OCI-LY3 (cell line): ENCODE measurements at regions not wholly inside any gene's neighbourhood (a gene's known extent, or its start where the extent isn't known, plus 50 kb on each side); places are given as distances from the start of the nearest gene placed in this dataset.

Source experiments
- H2AFZ ChIP-seq: fragments of 200-600, 300-600 bp; shearing (Covaris generic); 2 replicates; pipeline ENCODE4 v1.6.0; 2014; ENCODE audit warnings: antibody characterized with exemption, low read depth, low read length
- H3K27ac ChIP-seq: fragments of 200-600, 300-600 bp; sonication (generic); 2 replicates; pipeline ENCODE4 v1.5.1; 2014; ENCODE audit warnings: mild to moderate bottlenecking, low read length, moderate library complexity, mixed read lengths
- H3K27me3 ChIP-seq: fragments of 200-600, 300-600 bp; sonication (generic); 2 replicates; pipeline ENCODE4 v1.6.1; 2014; ENCODE audit warnings: low read depth, low read length, mixed read lengths
- H3K36me3 ChIP-seq: fragments of 200-600, 300-600 bp; sonication (generic); replicated peaks from 2 replicates; pipeline ENCODE3; 2014; ENCODE audit warnings: low read depth, low read length, mixed read lengths
- H3K4me1 ChIP-seq: fragments of 300-600, 200-600 bp; sonication (generic); 2 replicates; pipeline ENCODE4 v1.6.1; 2014; ENCODE audit warnings: low read length, mixed read lengths
- H3K4me2 ChIP-seq: fragments of 200-600, 300-600 bp; sonication (generic); 2 replicates; pipeline ENCODE4 v1.6.1; 2014; ENCODE audit warnings: low read length, mixed read lengths
- H3K4me3 ChIP-seq: fragments of 300-600, 200-600 bp; sonication (generic); 2 replicates; pipeline ENCODE4 v1.5.1; 2014; ENCODE audit warnings: antibody characterized with exemption, mild to moderate bottlenecking, low read length, moderate library complexity
- H3K79me2 ChIP-seq: fragments of 300-600, 200-600 bp; shearing (Covaris generic); 2 replicates; pipeline ENCODE4 v1.6.1; 2014; ENCODE audit warnings: mild to moderate bottlenecking, low read length, mixed read lengths
- H3K9ac ChIP-seq: fragments of 300-600, 200-600 bp; shearing (Covaris generic); 2 replicates; pipeline ENCODE4 v1.6.0; 2014; ENCODE audit warnings: mild to moderate bottlenecking, low read length, moderate library complexity
- H3K9me3 ChIP-seq: fragments of 200-600, 300-600 bp; shearing (Covaris generic); 2 replicates; pipeline ENCODE4 v1.6.1; 2014; ENCODE audit warnings: low read length, mixed read lengths; ENCODE audit not compliant: insufficient read depth
- H4K20me1 ChIP-seq: fragments of 200-600, 300-600 bp; sonication (generic); 2 replicates; pipeline ENCODE4 v1.6.1; 2016; ENCODE audit warnings: low read length, mixed read lengths; ENCODE audit not compliant: insufficient read depth
- EZH2phosphoT487 ChIP-seq: fragments of 200-600 bp; shearing (Covaris generic); IDR thresholded peaks from 2 replicates; pipeline ENCODE4 v1.6.1; 2018; ENCODE audit warnings: antibody characterized with exemption, mixed run types, low read depth
- TF ChIP-seq, protein P1 (sequence below): fragments of 200-600, 300-600 bp; sonication (generic); IDR thresholded peaks from 2 replicates; pipeline ENCODE4 v1.5.1; 2014; ENCODE audit warnings: antibody characterized with exemption, low read length, low read depth

- Histone ChIP-seq H3K9me3 (no peaks in the 10 kb centered on the region), H3K36me3 (no peaks in the 10 kb centered on the region), H3K27me3 (no peaks in the 10 kb centered on the region), H2AFZ (no peak overlapping the region), H3K4me2 (peak overlapping the region; percentile 42), H3K9ac (no peak overlapping the region), H3K27ac (no peak overlapping the region), H3K4me3 (no peak overlapping the region), H3K4me1 (peaks cover 33% of the 10 kb centered on the region), H3K79me2 (no peaks in the 10 kb centered on the region), H4K20me1 (no peaks in the 10 kb centered on the region)
- no peak for TF ChIP-seq EZH2phosphoT487
- TF ChIP-seq, protein P1, sequence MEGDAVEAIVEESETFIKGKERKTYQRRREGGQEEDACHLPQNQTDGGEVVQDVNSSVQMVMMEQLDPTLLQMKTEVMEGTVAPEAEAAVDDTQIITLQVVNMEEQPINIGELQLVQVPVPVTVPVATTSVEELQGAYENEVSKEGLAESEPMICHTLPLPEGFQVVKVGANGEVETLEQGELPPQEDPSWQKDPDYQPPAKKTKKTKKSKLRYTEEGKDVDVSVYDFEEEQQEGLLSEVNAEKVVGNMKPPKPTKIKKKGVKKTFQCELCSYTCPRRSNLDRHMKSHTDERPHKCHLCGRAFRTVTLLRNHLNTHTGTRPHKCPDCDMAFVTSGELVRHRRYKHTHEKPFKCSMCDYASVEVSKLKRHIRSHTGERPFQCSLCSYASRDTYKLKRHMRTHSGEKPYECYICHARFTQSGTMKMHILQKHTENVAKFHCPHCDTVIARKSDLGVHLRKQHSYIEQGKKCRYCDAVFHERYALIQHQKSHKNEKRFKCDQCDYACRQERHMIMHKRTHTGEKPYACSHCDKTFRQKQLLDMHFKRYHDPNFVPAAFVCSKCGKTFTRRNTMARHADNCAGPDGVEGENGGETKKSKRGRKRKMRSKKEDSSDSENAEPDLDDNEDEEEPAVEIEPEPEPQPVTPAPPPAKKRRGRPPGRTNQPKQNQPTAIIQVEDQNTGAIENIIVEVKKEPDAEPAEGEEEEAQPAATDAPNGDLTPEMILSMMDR = no peak
Measured at GRCh38 chr5:158170534-158170933, 311.6 kb upstream of the CLINT1 start.

DNA sequence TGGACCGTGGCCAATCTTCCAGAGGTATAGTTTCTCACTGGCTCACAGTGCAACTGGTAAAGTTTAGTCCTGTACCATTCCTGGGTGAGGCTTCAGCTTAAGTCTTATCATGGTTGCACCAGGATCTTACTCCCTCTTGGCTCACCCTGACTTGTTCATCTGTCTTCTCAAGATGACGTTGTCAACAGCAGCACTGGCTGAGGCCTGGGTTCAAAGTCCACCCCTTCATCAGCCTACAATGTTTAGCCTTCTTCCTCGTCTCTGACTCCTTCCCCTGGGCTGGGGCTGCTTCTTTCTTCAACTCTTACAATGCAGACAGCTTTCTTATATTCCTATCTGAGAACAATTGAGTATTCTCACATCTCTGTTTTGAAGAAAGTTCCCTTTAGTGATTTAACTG is 311.1 kb upstream of the CLINT1 start:
- Histone ChIP-seq H4K20me1 (no peaks in the 10 kb centered on the region), H3K4me3 (no peak overlapping the region), H3K27me3 (no peaks in the 10 kb centered on the region), H3K36me3 (no peaks in the 10 kb centered on the region), H3K9ac (no peak overlapping the region), H2AFZ (no peak overlapping the region), H3K79me2 (no peaks in the 10 kb centered on the region), H3K4me1 (peaks cover 29% of the 10 kb centered on the region), H3K4me2 (peak overlapping the region; percentile 42), H3K9me3 (no peaks in the 10 kb centered on the region), H3K27ac (no peak overlapping the region)
- TF ChIP-seq, protein P1 = no peak
- no peak for TF ChIP-seq EZH2phosphoT487

GRCh38 chr5:158166424-158166823 is 307.5 kb upstream of the CLINT1 start:
- 0 out of 2 replicates have a peak, but pooled peaks cover 6% of the 10 kb centered on the region for H3K27me3 ChIP-seq
- peaks cover 22% of the 10 kb centered on the region for H3K4me1 ChIP-seq
- H3K27ac ChIP-seq = no peak overlapping the region
- TF ChIP-seq, protein P1 = no peak
- no peak for TF ChIP-seq EZH2phosphoT487
- H4K20me1 ChIP-seq = no peaks in the 10 kb centered on the region
- no peak overlapping the region for H3K4me2 ChIP-seq
- no peak overlapping the region for H3K9ac ChIP-seq
- H3K36me3 ChIP-seq = no peaks in the 10 kb centered on the region
- H3K79me2 ChIP-seq = no peaks in the 10 kb centered on the region
- no peak overlapping the region for H3K4me3 ChIP-seq
- no peak overlapping the region for H2AFZ ChIP-seq
- H3K9me3 ChIP-seq = no peaks in the 10 kb centered on the region

GRCh38 chr5:158165647-158166046 is 306.7 kb upstream of the CLINT1 start:
- Histone ChIP-seq H4K20me1 (no peaks in the 10 kb centered on the region), H3K27me3 (0 out of 2 replicates have a peak, but pooled peaks cover 6% of the 10 kb centered on the region), H3K36me3 (no peaks in the 10 kb centered on the region), H3K4me2 (no peak overlapping the region), H3K4me1 (peaks cover 14% of the 10 kb centered on the region), H3K4me3 (no peak overlapping the region), H3K9ac (no peak overlapping the region), H3K79me2 (no peaks in the 10 kb centered on the region), H3K27ac (no peak overlapping the region), H3K9me3 (no peaks in the 10 kb centered on the region), H2AFZ (no peak overlapping the region)
- TF ChIP-seq, protein P1 = peak; percentile 23; the same call in 1 of the 2 replicates
- TF ChIP-seq EZH2phosphoT487 = no peak
